ENCODE measurements at regions not wholly inside any gene's neighbourhood (a gene's known extent, or its start where the extent isn't known, plus 50 kb on each side); places are given as distances from the start of the nearest gene placed in this dataset.

DNA sequence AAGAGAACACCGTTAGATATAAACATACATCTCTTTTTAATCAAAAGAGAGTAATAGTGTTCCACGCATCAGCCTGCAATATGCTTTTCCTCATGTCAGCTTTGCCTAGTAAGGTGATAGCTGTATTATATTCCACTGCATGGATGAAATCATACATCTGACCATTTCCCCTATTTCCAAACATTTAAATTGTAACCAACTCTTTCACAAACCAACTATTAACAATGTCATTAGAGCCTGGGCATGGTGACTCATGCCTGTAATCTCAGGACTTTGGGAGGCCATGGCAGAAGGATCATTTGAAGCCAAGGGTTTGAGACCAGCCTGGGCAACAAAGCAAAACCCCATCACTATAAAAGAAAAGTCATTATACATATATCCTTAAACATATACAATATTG lies 284.8 kb downstream of the BCL11A start (continued):
- TF ChIP-seq, protein P1, sequence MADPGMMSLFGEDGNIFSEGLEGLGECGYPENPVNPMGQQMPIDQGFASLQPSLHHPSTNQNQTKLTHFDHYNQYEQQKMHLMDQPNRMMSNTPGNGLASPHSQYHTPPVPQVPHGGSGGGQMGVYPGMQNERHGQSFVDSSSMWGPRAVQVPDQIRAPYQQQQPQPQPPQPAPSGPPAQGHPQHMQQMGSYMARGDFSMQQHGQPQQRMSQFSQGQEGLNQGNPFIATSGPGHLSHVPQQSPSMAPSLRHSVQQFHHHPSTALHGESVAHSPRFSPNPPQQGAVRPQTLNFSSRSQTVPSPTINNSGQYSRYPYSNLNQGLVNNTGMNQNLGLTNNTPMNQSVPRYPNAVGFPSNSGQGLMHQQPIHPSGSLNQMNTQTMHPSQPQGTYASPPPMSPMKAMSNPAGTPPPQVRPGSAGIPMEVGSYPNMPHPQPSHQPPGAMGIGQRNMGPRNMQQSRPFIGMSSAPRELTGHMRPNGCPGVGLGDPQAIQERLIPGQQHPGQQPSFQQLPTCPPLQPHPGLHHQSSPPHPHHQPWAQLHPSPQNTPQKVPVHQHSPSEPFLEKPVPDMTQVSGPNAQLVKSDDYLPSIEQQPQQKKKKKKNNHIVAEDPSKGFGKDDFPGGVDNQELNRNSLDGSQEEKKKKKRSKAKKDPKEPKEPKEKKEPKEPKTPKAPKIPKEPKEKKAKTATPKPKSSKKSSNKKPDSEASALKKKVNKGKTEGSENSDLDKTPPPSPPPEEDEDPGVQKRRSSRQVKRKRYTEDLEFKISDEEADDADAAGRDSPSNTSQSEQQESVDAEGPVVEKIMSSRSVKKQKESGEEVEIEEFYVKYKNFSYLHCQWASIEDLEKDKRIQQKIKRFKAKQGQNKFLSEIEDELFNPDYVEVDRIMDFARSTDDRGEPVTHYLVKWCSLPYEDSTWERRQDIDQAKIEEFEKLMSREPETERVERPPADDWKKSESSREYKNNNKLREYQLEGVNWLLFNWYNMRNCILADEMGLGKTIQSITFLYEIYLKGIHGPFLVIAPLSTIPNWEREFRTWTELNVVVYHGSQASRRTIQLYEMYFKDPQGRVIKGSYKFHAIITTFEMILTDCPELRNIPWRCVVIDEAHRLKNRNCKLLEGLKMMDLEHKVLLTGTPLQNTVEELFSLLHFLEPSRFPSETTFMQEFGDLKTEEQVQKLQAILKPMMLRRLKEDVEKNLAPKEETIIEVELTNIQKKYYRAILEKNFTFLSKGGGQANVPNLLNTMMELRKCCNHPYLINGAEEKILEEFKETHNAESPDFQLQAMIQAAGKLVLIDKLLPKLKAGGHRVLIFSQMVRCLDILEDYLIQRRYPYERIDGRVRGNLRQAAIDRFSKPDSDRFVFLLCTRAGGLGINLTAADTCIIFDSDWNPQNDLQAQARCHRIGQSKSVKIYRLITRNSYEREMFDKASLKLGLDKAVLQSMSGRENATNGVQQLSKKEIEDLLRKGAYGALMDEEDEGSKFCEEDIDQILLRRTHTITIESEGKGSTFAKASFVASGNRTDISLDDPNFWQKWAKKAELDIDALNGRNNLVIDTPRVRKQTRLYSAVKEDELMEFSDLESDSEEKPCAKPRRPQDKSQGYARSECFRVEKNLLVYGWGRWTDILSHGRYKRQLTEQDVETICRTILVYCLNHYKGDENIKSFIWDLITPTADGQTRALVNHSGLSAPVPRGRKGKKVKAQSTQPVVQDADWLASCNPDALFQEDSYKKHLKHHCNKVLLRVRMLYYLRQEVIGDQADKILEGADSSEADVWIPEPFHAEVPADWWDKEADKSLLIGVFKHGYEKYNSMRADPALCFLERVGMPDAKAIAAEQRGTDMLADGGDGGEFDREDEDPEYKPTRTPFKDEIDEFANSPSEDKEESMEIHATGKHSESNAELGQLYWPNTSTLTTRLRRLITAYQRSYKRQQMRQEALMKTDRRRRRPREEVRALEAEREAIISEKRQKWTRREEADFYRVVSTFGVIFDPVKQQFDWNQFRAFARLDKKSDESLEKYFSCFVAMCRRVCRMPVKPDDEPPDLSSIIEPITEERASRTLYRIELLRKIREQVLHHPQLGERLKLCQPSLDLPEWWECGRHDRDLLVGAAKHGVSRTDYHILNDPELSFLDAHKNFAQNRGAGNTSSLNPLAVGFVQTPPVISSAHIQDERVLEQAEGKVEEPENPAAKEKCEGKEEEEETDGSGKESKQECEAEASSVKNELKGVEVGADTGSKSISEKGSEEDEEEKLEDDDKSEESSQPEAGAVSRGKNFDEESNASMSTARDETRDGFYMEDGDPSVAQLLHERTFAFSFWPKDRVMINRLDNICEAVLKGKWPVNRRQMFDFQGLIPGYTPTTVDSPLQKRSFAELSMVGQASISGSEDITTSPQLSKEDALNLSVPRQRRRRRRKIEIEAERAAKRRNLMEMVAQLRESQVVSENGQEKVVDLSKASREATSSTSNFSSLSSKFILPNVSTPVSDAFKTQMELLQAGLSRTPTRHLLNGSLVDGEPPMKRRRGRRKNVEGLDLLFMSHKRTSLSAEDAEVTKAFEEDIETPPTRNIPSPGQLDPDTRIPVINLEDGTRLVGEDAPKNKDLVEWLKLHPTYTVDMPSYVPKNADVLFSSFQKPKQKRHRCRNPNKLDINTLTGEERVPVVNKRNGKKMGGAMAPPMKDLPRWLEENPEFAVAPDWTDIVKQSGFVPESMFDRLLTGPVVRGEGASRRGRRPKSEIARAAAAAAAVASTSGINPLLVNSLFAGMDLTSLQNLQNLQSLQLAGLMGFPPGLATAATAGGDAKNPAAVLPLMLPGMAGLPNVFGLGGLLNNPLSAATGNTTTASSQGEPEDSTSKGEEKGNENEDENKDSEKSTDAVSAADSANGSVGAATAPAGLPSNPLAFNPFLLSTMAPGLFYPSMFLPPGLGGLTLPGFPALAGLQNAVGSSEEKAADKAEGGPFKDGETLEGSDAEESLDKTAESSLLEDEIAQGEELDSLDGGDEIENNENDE (IDR thresholded peaks at IDR 0.05; ENCODE audit: insufficient replicate concordance, low read length): no peak
- TF ChIP-seq CREB1 (IDR thresholded peaks at IDR 0.05): no peak
- no peak for TF ChIP-seq POLR2A (IDR thresholded peaks at IDR 0.05; ENCODE audit: control extremely low read depth in 1 of 2, low read depth in 2 of 2, low read length in 2 of 2)
- no peak for TF ChIP-seq TBP (IDR thresholded peaks at IDR 0.05; ENCODE audit: low read depth, low read length)
- no peak for TF ChIP-seq SUZ12 (IDR thresholded peaks at IDR 0.05; ENCODE audit: low read length)
- TF ChIP-seq EZH2 (IDR thresholded peaks at IDR 0.05; ENCODE audit: low read depth, low read length, severe bottlenecking): no peak
- no peak for TF ChIP-seq RXRA (IDR thresholded peaks at IDR 0.05; ENCODE audit: insufficient read depth, low read depth, low read length)
- TF ChIP-seq MAFK (IDR thresholded peaks at IDR 0.05; ENCODE audit: low read depth, low read length): no peak
- TF ChIP-seq CHD1 (IDR thresholded peaks at IDR 0.05; ENCODE audit: low read depth, low read length): no peak
- no peak for TF ChIP-seq EP300 (IDR thresholded peaks at IDR 0.05; ENCODE audit: borderline replicate concordance in 1 of 2, low read depth in 2 of 2, low read length in 2 of 2)
- TF ChIP-seq EGR1 (IDR thresholded peaks at IDR 0.05; ENCODE audit: borderline replicate concordance, low read depth, low read length): no peak
- TF ChIP-seq TCF12 (IDR thresholded peaks at IDR 0.05; ENCODE audit: low read depth, low read length): no peak
- no peak for TF ChIP-seq TEAD4 (IDR thresholded peaks at IDR 0.05; ENCODE audit: low read depth, low read length)
